Astrocyte of the cerebellum (primary cell): ENCODE measurements at regions not wholly inside any gene's neighbourhood (a gene's known extent, or its start where the extent isn't known, plus 50 kb on each side); places are given as distances from the start of the nearest gene placed in this dataset.
A peak's percentile ranks its signal among the peaks of the same experiment; 100 is the strongest.
"Not testable (repeated sequence)": the region's sequence is repeated elsewhere in the genome, so short reads cannot be mapped to it uniquely, and the experiment has no call there.

Source experiments
- DNase-seq: peaks from one replicate; pipeline ENCODE4 v3.0.0-alpha.2; 2011; ENCODE audit warnings: low read depth
- H3K4me3 ChIP-seq: 2 replicates; pipeline ENCODE4 v1.5.1; 2011; ENCODE audit warnings: mild to moderate bottlenecking, low read depth, low read length, moderate library complexity
- CTCF ChIP-seq: IDR thresholded peaks from 2 replicates; pipeline ENCODE4 v1.5.1; 2012; ENCODE audit warnings: low read length, low read depth, moderate library complexity, mild to moderate bottlenecking; ENCODE audit errors: missing control alignments
- in situ Hi-C: cut with HindIII; loops from 2 replicates; pipeline ENCODE4 v1.10.0; 2017; ENCODE audit warnings: low sequenced_read_pairs

GRCh38 chr18:49725809-49726674 is 87.3 kb downstream of the ACAA2 start:
- no peak for TF ChIP-seq CTCF
- no peak overlapping the region for H3K4me3 ChIP-seq
- DNase-seq = peak; percentile 99
- in situ Hi-C loops = no loop called here

GRCh38 chr18:49723648-49724180 is 89.6 kb downstream of the ACAA2 start:
- H3K4me3 ChIP-seq = no peak overlapping the region
- peak; percentile 33 for DNase-seq
- no peak for TF ChIP-seq CTCF
- in situ Hi-C loops = no loop called here

GRCh38 chr18:49722477-49722876 is 90.9 kb downstream of the ACAA2 start:
- no peak for DNase-seq
- TF ChIP-seq CTCF = no peak
- in situ Hi-C loops = no loop called here
- H3K4me3 ChIP-seq = no peak overlapping the region

GRCh38 chr18:49721981-49722380 is 91.4 kb downstream of the ACAA2 start:
- DNase-seq = no peak
- no peak for TF ChIP-seq CTCF
- in situ Hi-C loops = no loop called here
- no peak overlapping the region for H3K4me3 ChIP-seq

- in situ Hi-C loops, H3K4me3 ChIP-seq: not testable (repeated sequence)
Observed at GRCh38 chr18:49720944-49721343, 92.4 kb downstream of the ACAA2 start.

GRCh38 chr18:49717617-49718016 is 95.7 kb downstream of the ACAA2 start:
- no peak overlapping the region for H3K4me3 ChIP-seq
- in situ Hi-C loops = no loop called here
- no peak for TF ChIP-seq CTCF
- no peak for DNase-seq

More at GRCh38 chr18:49720944-49721343, 92.4 kb downstream of the ACAA2 start:
- not testable (repeated sequence) for DNase-seq

- no peak overlapping the region for H3K4me3 ChIP-seq
- in situ Hi-C loops = no loop called here
- TF ChIP-seq CTCF = no peak
- DNase-seq = no peak
Observed at GRCh38 chr18:49716035-49716434, 97.3 kb downstream of the ACAA2 start.
